ENCODE measurements at regions not wholly inside any gene's neighbourhood (a gene's known extent, or its start where the extent isn't known, plus 50 kb on each side); places are given as distances from the start of the nearest gene placed in this dataset.

DNA sequence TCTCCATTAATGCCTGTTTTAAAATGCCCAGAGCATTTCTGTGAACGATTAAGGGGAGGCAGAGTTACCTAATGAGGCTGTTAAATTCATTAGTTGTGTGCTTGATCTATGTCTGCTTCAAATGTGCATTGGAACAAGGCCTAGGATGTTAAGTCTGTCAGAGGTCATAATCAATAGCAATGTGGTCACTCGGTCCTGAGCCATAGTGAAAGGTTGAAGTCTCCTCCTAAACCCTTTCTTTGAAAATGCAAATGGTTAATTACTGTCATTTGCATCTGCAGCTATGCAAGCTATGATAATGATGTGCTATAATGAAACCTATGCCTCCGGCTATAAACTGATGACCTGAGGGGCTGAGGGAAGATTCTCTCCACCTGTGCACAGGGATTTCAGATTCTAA, 114.2 kb upstream of the NR5A2 start:
- no peak for TF ChIP-seq CTCF (IDR thresholded peaks at IDR 0.05)
- TF ChIP-seq POLR2A (IDR thresholded peaks at IDR 0.05), result no peak
